SK-MEL-5 (cell line): ENCODE measurements at regions not wholly inside any gene's neighbourhood (a gene's known extent, or its start where the extent isn't known, plus 50 kb on each side); places are given as distances from the start of the nearest gene placed in this dataset.
"Not testable (repeated sequence)": the region's sequence is repeated elsewhere in the genome, so short reads cannot be mapped to it uniquely, and the experiment has no call there.

Source experiments
- DNase-seq: peaks from one replicate; pipeline ENCODE4 v3.0.0-alpha.2; 2016; ENCODE audit warnings: low read depth, low spot score
- in situ Hi-C: cut with HindIII; loops from 2 replicates; pipeline ENCODE4 v1.10.0; 2016; ENCODE audit warnings: low sequenced_read_pairs, high pct_unique_total_duplicates, low pct_unique_long_range_greater_than_20kb

- in situ Hi-C loops = no loop called here
- no peak for DNase-seq
These were observed 648.6 kb upstream of the GRM3 start for GRCh38 chr7:85995101-85995500.

- no peak for DNase-seq
- in situ Hi-C loops = no loop called here
These were observed 663.0 kb upstream of the GRM3 start for GRCh38 chr7:85980740-85981139.

- in situ Hi-C loops = no loop called here
- no peak for DNase-seq
These were observed 669.5 kb upstream of the GRM3 start for GRCh38 chr7:85974176-85974575.

- in situ Hi-C loops = no loop called here
- no peak for DNase-seq
These were observed 671.1 kb upstream of the GRM3 start for GRCh38 chr7:85972504-85973141.

GRCh38 chr7:85954961-85955360 is 688.7 kb upstream of the GRM3 start:
- no peak for DNase-seq
- in situ Hi-C loops = no loop called here

GRCh38 chr7:85950871-85951270 is 692.8 kb upstream of the GRM3 start:
- no peak for DNase-seq
- in situ Hi-C loops = no loop called here

GRCh38 chr7:85950418-85950817 is 693.3 kb upstream of the GRM3 start:
- no peak for DNase-seq
- in situ Hi-C loops = no loop called here

GRCh38 chr7:85947767-85948166 is 695.9 kb upstream of the GRM3 start:
- no peak for DNase-seq
- in situ Hi-C loops = no loop called here

- DNase-seq = no peak
- in situ Hi-C loops = no loop called here
These were observed 702.9 kb upstream of the GRM3 start for GRCh38 chr7:85940798-85941197.

- DNase-seq = no peak
- in situ Hi-C loops = no loop called here
These were observed 711.8 kb upstream of the GRM3 start for GRCh38 chr7:85931919-85932318.

GRCh38 chr7:85928500-85928899 is 715.2 kb upstream of the GRM3 start:
- in situ Hi-C loops = no loop called here
- DNase-seq = no peak

- no peak for DNase-seq
- in situ Hi-C loops = no loop called here
These were observed 716.5 kb upstream of the GRM3 start for GRCh38 chr7:85927226-85927625.

- in situ Hi-C loops = no loop called here
- no peak for DNase-seq
These were observed 719.6 kb upstream of the GRM3 start for GRCh38 chr7:85924062-85924461.

- in situ Hi-C loops = no loop called here
- DNase-seq = no peak
These were observed 727.7 kb upstream of the GRM3 start for GRCh38 chr7:85916016-85916415.

GRCh38 chr7:85914437-85914836 is 727.6 kb upstream of the SEMA3D start:
- no peak for DNase-seq
- in situ Hi-C loops = no loop called here

GRCh38 chr7:85908051-85908450 is 721.2 kb upstream of the SEMA3D start:
- DNase-seq = no peak
- in situ Hi-C loops = no loop called here

GRCh38 chr7:85897967-85898366 is 711.1 kb upstream of the SEMA3D start:
- DNase-seq = no peak
- in situ Hi-C loops = loop anchor here (25.0 kb wide), 1 partner anchor 564 kb away; no protein-coding TSS in a partner anchor

GRCh38 chr7:85896531-85896930 is 709.7 kb upstream of the SEMA3D start:
- DNase-seq = no peak
- in situ Hi-C loops = loop anchor here (25.0 kb wide), 1 partner anchor 566 kb away; no protein-coding TSS in a partner anchor

GRCh38 chr7:85895835-85896234 is 709.0 kb upstream of the SEMA3D start:
- no peak for DNase-seq
- in situ Hi-C loops = loop anchor here (25.0 kb wide), 1 partner anchor 566 kb away; no protein-coding TSS in a partner anchor

- in situ Hi-C loops = loop anchor here (25.0 kb wide), 1 partner anchor 570 kb away; no protein-coding TSS in a partner anchor
These were observed 705.0 kb upstream of the SEMA3D start for GRCh38 chr7:85891900-85892299.

More at GRCh38 chr7:85891900-85892299, 705.0 kb upstream of the SEMA3D start:
- DNase-seq = not testable (repeated sequence)
